Colonic mucosa (tissue), 4 donors: ENCODE measurements at regions not wholly inside any gene's neighbourhood (a gene's known extent, or its start where the extent isn't known, plus 50 kb on each side); places are given as distances from the start of the nearest gene placed in this dataset.

Experiments used
- DNase-seq: peaks from one replicate; pipeline ENCODE4 v3.0.0-alpha.2; 2020
- H3K27ac ChIP-seq: fragments of 200-600 bp; one replicate; pipeline ENCODE4 v1.8.0; 2021
- H3K27me3 ChIP-seq: fragments of 200-600 bp; one replicate; pipeline ENCODE4 v1.8.0; 2021
- H3K36me3 ChIP-seq: fragments of 200-600 bp; one replicate; pipeline ENCODE4 v1.8.0; 2021
- H3K4me1 ChIP-seq: fragments of 200-600 bp; one replicate; pipeline ENCODE4 v1.8.0; 2021; ENCODE audit warnings: mild to moderate bottlenecking
- H3K4me3 ChIP-seq: fragments of 200-600 bp; one replicate; pipeline ENCODE4 v1.8.0; 2021
- H3K9ac ChIP-seq, 2 donors: one replicate each; pipeline ENCODE4 v1.7.0; 2013; ENCODE audit warnings: control low read depth in 2 of 2, low read depth in 2 of 2, low read length in 2 of 2
- H3K9me3 ChIP-seq: fragments of 200-600 bp; one replicate; pipeline ENCODE4 v1.8.0; 2021
- CTCF ChIP-seq: fragments of 200-600 bp; IDR thresholded peaks from one replicate; pipeline ENCODE4 v1.8.0; 2022; ENCODE audit warnings: antibody characterized with exemption, mild to moderate bottlenecking
- intact Hi-C: fragments of 100-400 bp; cut with DNase I; formaldehyde crosslinking; loops from one replicate; pipeline ENCODE4 v1.14.1; 2022
- donor health status: healthy.
- donor health status: DM: no; HTN: no; CAD: no.
- donor health status: DM: no; HTN: no; CAD: no.

- H3K4me1 ChIP-seq, result no peaks in the 10 kb centered on the region
- intact Hi-C loops, result no loop called here
- DNase-seq, result no peak
- no peak overlapping the region for H3K27ac ChIP-seq
- TF ChIP-seq CTCF, result no peak
- H3K9ac ChIP-seq, result no peak overlapping the region
- H3K27me3 ChIP-seq, result no peaks in the 10 kb centered on the region
- H3K9me3 ChIP-seq, result no peaks in the 10 kb centered on the region
- no peaks in the 10 kb centered on the region for H3K36me3 ChIP-seq
- H3K4me3 ChIP-seq, result no peak overlapping the region
These were observed 88.1 kb downstream of the THNSL2 start for GRCh38 chr2:88258208-88258607.

- H3K4me3 ChIP-seq, result no peak overlapping the region
- no peak overlapping the region for H3K27ac ChIP-seq
- H3K4me1 ChIP-seq, result no peaks in the 10 kb centered on the region
- H3K36me3 ChIP-seq, result no peaks in the 10 kb centered on the region
- no peaks in the 10 kb centered on the region for H3K27me3 ChIP-seq
- no peaks in the 10 kb centered on the region for H3K9me3 ChIP-seq
- no peak overlapping the region for H3K9ac ChIP-seq
- no peak for DNase-seq
- TF ChIP-seq CTCF, result no peak
- intact Hi-C loops, result no loop called here
These were observed 84.4 kb downstream of the THNSL2 start for GRCh38 chr2:88254437-88255091.

- Histone ChIP-seq H3K27me3 (no peaks in the 10 kb centered on the region), H3K9me3 (no peaks in the 10 kb centered on the region), H3K36me3 (no peaks in the 10 kb centered on the region), H3K9ac (no peak overlapping the region), H3K4me3 (no peak overlapping the region), H3K4me1 (no peaks in the 10 kb centered on the region), H3K27ac (no peak overlapping the region)
- no peak for TF ChIP-seq CTCF
- intact Hi-C loops, result no loop called here
- no peak for DNase-seq
These were observed 83.9 kb downstream of the THNSL2 start for GRCh38 chr2:88253997-88254396.

- Histone ChIP-seq H3K9me3 (no peaks in the 10 kb centered on the region), H3K9ac (no peak overlapping the region), H3K4me1 (no peaks in the 10 kb centered on the region), H3K27ac (no peak overlapping the region), H3K36me3 (no peaks in the 10 kb centered on the region), H3K4me3 (no peak overlapping the region), H3K27me3 (no peaks in the 10 kb centered on the region)
- TF ChIP-seq CTCF, result no peak
- no peak for DNase-seq
- intact Hi-C loops, result no loop called here
These were observed 83.2 kb downstream of the THNSL2 start for GRCh38 chr2:88253375-88253774.

- Histone ChIP-seq H3K4me1 (no peaks in the 10 kb centered on the region), H3K9ac (no peak overlapping the region), H3K36me3 (no peaks in the 10 kb centered on the region), H3K27me3 (no peaks in the 10 kb centered on the region), H3K4me3 (no peak overlapping the region), H3K27ac (no peak overlapping the region), H3K9me3 (no peaks in the 10 kb centered on the region)
- DNase-seq, result no peak
- intact Hi-C loops, result no loop called here
- no peak for TF ChIP-seq CTCF
These were observed 82.5 kb downstream of the THNSL2 start for GRCh38 chr2:88252646-88253045.
